Putamen (tissue), 1 donor: ENCODE measurements at regions not wholly inside any gene's neighbourhood (a gene's known extent, or its start where the extent isn't known, plus 50 kb on each side); places are given as distances from the start of the nearest gene placed in this dataset.

Experiments used
- DNase-seq: peaks from one replicate; pipeline ENCODE4 v3.0.0-alpha.2; 2016; ENCODE audit warnings: low spot score

- DNase-seq = no peak
Measured at GRCh38 chr3:194069421-194070219, 66.3 kb upstream of the HES1 start.

GRCh38 chr3:194070220-194070633, 65.7 kb upstream of the HES1 start:
- DNase-seq = no peak

- peak; percentile 55 for DNase-seq
Measured at GRCh38 chr3:194070634-194071409, 65.1 kb upstream of the HES1 start.

GRCh38 chr3:194072097-194072428, 63.9 kb upstream of the HES1 start:
- no peak for DNase-seq

GRCh38 chr3:194072691-194073279, 63.2 kb upstream of the HES1 start:
- DNase-seq = no peak

DNA sequence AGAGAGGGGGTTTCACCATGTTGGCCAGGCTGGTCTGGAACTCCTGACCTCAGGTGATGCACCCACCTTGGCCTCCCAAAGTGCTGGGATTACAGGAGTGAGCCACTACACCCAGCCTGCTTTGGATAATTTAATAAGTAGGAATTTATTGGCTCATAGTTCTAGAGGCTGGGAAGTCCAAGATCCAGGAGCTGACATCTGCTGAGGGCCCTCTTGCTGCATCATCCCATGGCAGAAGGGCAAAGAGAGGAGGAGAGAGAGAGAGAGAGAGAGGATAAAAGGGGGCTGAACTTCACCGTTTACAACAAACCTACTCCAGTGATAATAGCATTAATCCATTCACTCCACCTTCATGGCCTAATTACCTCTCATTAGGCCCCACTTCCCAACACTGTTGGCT, 62.0 kb upstream of the HES1 start:
- DNase-seq = no peak

DNA sequence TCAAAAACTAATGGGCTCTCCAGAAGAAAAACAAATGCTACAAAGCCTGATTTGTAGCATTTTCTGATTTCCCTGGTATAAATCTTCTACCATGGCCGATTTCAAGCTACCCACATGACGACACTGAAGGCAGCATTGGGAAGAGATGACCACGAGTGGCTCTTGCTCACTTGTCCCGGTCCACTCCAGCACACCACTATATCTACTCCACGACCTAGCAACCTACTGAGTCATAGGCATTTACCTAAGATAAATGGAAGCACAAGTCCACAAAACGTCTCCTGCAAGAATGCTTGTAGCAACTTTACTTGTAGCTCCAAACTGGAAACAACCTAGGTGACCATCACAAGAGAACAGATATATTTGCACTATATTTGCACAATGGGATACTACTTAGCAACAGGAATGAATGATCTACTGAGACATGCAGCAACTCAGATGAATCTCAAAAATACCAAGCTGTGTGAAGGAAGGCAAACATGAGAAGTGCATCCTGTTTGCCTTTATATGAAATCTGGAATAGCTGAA, 60.8 kb upstream of the HES1 start:
- no peak for DNase-seq

DNA sequence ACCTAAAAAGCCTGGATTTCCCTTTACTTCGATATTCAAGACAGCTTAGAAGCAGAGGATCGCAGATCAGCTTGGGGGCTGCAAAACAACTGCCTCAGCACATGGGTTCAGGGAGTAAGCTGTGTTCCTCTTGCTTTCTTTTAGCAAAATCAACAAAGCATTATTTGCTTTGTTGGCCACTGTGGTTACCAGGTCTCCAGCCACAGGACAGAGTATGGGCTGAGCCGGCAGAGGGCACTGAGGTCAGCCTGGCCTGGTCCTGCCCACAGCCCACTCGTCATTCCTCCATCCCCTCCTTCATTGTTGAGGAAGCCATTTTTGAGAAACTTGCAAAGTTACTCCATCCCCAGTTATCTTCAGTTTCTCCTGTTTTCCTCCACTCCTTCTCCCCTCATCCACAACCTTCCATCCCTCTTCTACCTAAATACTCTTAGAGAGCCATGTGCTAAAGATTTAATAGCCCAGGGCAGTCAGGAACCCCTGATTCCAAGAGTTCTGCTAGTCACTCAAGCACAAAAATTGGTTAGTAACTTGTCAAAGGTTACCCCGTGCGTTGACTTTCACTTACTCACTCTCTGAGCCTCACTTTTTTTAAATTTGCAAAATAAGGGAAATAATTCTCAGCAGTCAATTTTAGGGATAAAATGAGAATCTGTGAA, 60.0 kb upstream of the HES1 start:
- no peak for DNase-seq

GRCh38 chr3:194076475-194076874, 59.5 kb upstream of the HES1 start:
- no peak for DNase-seq

DNA sequence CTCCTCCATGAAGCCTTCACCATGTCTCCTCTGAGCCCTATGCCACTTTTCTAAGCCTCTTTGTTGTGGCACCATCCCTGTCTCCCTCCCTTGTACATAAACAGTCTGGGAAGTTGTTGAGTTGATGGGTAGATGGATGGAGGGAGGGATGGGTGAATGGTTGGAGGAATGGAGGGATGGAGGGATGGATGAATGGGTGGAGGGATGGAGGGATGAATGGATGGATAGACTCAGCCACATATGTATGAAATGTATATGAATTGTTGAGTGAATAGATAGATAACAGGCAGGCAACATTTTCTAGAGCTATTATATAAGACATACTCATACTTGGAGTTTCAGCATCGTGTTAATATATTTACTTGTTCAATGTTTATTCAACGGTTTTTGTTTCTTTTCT, 58.3 kb upstream of the HES1 start:
- no peak for DNase-seq

DNA sequence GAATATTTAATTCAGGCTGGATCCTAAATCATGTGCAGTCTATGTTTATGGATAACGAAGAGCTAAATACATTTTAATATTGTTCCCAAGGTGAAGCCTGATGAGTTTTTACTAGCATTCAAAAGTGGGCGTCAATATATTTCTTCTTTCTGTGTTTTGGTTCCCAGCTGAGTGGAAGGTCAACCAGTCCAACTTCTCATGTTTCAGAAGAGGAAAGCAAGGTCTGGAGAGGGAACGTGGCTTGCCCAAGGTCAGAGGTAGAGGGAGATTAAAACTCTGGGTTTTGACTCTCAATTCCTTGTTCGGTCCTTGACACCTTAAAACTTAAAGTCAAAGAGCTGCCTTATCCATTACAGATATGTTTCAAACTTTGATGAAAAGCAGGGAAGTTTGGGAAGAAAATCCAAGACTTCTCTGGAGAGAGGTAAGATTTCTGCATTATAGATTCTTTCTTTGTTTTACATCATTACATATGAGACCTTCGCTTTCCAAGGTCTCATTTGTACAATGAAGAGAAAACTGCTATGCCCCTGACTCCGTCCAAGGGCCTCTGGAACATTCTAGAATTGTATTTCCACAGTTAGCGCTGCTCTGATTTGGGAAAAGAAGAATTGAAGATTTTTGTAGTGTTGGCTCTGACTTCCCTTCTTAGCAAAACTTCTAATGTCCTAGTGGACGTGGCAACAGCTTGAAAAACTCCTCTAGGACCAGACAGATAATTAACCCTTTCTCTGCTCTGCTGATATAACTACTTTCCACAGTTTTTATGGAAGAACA, 57.7 kb upstream of the HES1 start:
- no peak for DNase-seq

GRCh38 chr3:194079702-194080172, 56.2 kb upstream of the HES1 start:
- no peak for DNase-seq

- DNase-seq = no peak
Measured at GRCh38 chr3:194080436-194080835, 55.5 kb upstream of the HES1 start.

- DNase-seq = no peak
Measured at GRCh38 chr3:194080913-194081800, 54.8 kb upstream of the HES1 start.

- DNase-seq = no peak
Measured at GRCh38 chr3:194081826-194082225, 54.1 kb upstream of the HES1 start.

GRCh38 chr3:194082743-194083636, 53.0 kb upstream of the HES1 start:
- DNase-seq = no peak

DNA sequence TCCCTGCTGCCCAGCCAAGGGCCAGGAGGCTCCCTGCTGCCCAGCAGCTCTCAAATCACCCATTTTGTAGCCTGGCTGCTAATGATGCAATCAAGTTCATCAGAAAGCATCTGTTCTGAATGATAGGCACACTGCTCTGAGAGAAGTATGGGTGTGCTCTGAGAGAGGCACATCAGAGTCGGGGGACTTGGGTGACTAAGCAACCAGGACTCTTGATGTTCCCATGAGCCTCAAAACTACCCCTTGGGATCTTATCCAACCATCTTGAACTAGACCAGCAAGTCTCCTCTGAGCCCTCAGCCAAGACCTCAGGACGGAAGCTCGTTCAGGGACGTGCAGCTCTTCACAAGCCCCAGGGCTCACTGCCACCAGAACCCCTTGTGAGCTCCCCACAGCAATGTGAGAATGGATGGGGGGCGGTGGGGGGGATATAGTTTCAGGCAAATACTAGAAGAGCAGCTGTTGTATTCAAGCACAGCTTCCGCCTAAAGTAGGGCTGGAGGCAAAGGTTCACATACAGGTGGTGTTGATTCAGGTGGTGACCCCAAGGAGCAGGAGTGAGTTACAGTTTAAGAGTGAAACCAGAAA, 52.2 kb upstream of the HES1 start:
- no peak for DNase-seq

DNA sequence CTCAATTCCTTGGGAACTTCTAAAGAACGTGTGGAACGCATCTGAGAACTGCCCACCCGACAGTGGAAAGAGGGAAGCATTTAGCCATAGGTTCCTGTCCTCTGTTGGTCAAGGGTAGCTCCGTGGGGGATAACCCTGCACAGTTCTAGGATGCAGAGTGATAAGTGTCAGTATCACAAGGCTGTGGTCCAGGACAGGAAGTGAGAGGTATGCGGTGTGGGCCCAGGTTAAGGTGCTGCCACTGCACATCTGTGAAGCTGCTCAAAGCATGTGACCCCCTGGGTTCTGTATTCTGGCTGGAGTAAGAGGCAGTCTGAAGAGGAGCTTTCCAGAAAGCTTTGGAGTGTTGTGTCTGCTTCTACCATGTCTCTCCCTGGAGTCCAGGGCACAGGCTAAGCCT, 51.7 kb upstream of the HES1 start:
- DNase-seq = no peak
